ENCODE measurements at regions not wholly inside any gene's neighbourhood (a gene's known extent, or its start where the extent isn't known, plus 50 kb on each side); places are given as distances from the start of the nearest gene placed in this dataset.

- Histone ChIP-seq H3K36me3 (ENCODE audit: control insufficient read depth, insufficient read depth, low read length) (no peaks in the 10 kb centered on the region), H3K27ac (ENCODE audit: insufficient read depth, low read length) (no peak overlapping the region), H3K4me3 (ENCODE audit: insufficient read depth, low read depth, low read length) (no peak overlapping the region), H3K9me1 (ENCODE audit: insufficient read depth, low read length) (no peaks in the 10 kb centered on the region), H4K20me1 (ENCODE audit: insufficient read depth, low read length) (no peaks in the 10 kb centered on the region), H2BK20ac (ENCODE audit: low read depth, low read length) (no peak overlapping the region), H4K91ac (ENCODE audit: insufficient read depth, low read depth, low read length) (no peak overlapping the region), H2BK120ac (ENCODE audit: low read depth, low read length) (no peak overlapping the region), H3K4ac (ENCODE audit: low read depth, low read length) (no peak overlapping the region), H2BK15ac (ENCODE audit: low read depth, low read length) (no peak overlapping the region), H2AK5ac (ENCODE audit: low read depth, low read length) (no peak overlapping the region), H3K9me3 (ENCODE audit: control insufficient read depth, insufficient read depth, low read length) (peaks cover 7% of the 10 kb centered on the region), H4K5ac (ENCODE audit: low read depth, low read length) (no peak overlapping the region), H3K18ac (ENCODE audit: low read depth, low read length) (no peak overlapping the region), H3K4me1 (ENCODE audit: control insufficient read depth, insufficient read depth, low read length) (no peaks in the 10 kb centered on the region), H3K14ac (replicated peaks; ENCODE audit: low read depth, low read length) (no peak overlapping the region), H4K8ac (ENCODE audit: low read depth in 2 of 2, low read length in 2 of 2) (no peak overlapping the region), H2AK9ac (replicated peaks; ENCODE audit: low read depth, low read length, poor library complexity) (no peak overlapping the region), H2AFZ (replicated peaks; ENCODE audit: low read length, poor library complexity) (no peak overlapping the region), H3K9ac (ENCODE audit: low read depth, low read length) (no peak overlapping the region), H2BK5ac (ENCODE audit: low read depth, low read length, poor library complexity, severe bottlenecking) (no peak overlapping the region), H3K56ac (ENCODE audit: extremely low read depth, insufficient read depth, low read length) (no peak overlapping the region), H3K4me2 (ENCODE audit: low read depth, low read length) (no peak overlapping the region), H3K27me3 (ENCODE audit: control insufficient read depth, insufficient read depth, low read length) (no peaks in the 10 kb centered on the region), H3K23ac (ENCODE audit: low read depth, low read length) (no peak overlapping the region), H3K79me1 (ENCODE audit: low read depth in 1 of 2, low read length in 2 of 2) (no peaks in the 10 kb centered on the region)
- BruUV-seq (replicated peaks): no TSS peak
- ChIA-PET POLR2A (ENCODE audit: unreplicated experiment) (no interaction called here), CTCF (interaction anchor here (0.6 kb wide), 1 partner anchor 68 kb away, joined by 3 read pairs; no protein-coding TSS in a partner anchor)
- in situ Hi-C loops (cut with MboI; ENCODE audit: low sequenced_read_pairs) (no loop called here), dilution Hi-C loops (cut with HindIII; ENCODE audit: low sequenced_read_pairs, unreplicated experiment) (no loop called here), intact Hi-C loops (cut with micrococcal nuclease) (no loop called here)
- ATAC-seq (ENCODE audit: low read depth): no peak
- no peak for DNase-seq
- TF ChIP-seq RAD21 (IDR thresholded peaks at IDR 0.05; ENCODE audit: low read length) (no peak), NFE2L2 (IDR thresholded peaks at IDR 0.05; ENCODE audit: low read depth, low read length) (no peak), FOS (IDR thresholded peaks at IDR 0.05; ENCODE audit: low read depth, low read length) (no peak), RCOR1 (IDR thresholded peaks at IDR 0.05; ENCODE audit: insufficient replicate concordance, low read length) (no peak), RFX5 (IDR thresholded peaks at IDR 0.05; ENCODE audit: low read depth, low read length) (no peak), CEBPB (IDR thresholded peaks at IDR 0.05; ENCODE audit: low read depth, low read length) (no peak), USF2 (IDR thresholded peaks at IDR 0.05; ENCODE audit: low read depth, low read length) (no peak), MAFK (IDR thresholded peaks at IDR 0.05; ENCODE audit: low read depth, low read length) (no peak), CTCF (conservative IDR thresholded peaks at IDR 0.05; ENCODE audit: low read depth, low read length) (no peak), BHLHE40 (IDR thresholded peaks at IDR 0.05; ENCODE audit: low read depth, low read length) (no peak), ELK1 (IDR thresholded peaks at IDR 0.05; ENCODE audit: borderline replicate concordance, low read depth, low read length) (no peak), POLR2A (IDR thresholded peaks at IDR 0.05; ENCODE audit: low read depth, low read length) (no peak), CHD1 (IDR thresholded peaks at IDR 0.05; ENCODE audit: low read depth, low read length) (no peak), MAZ (IDR thresholded peaks at IDR 0.05; ENCODE audit: borderline replicate concordance, low read depth, low read length) (no peak), MXI1 (IDR thresholded peaks at IDR 0.05; ENCODE audit: borderline replicate concordance, low read depth, low read length) (no peak), SMC3 (IDR thresholded peaks at IDR 0.05; ENCODE audit: low read depth, low read length) (no peak)
Observed at GRCh38 chr12:71223139-71223538, 65.3 kb upstream of the TSPAN8 start.

Data from IMR-90 (cell line).